Endothelial cell of umbilical vein (primary cell): ENCODE measurements at regions not wholly inside any gene's neighbourhood (a gene's known extent, or its start where the extent isn't known, plus 50 kb on each side); places are given as distances from the start of the nearest gene placed in this dataset.

Experiments used
- BruUV-seq: library from RNA; stranded (reverse); fragments of 400-500 nt; replicated peaks from 2 replicates; lab custom pipeline; 2021; lab: Mats Ljungman, UMichigan
- CTCF ChIA-PET: fragments of 300-600, 350-600 bp; sonication (Branson Sonifier 250); formaldehyde crosslinking; loops from one replicate; lab custom pipeline; 2021; ENCODE audit warnings: antibody characterized with exemption, inconsistent platforms; lab: Charles Lee
- POLR2A ChIA-PET: fragments of 300-600, 350-600 bp; sonication (Branson Sonifier 250); formaldehyde crosslinking; loops from one replicate; lab custom pipeline; 2021; ENCODE audit warnings: antibody characterized with exemption, inconsistent platforms; lab: Charles Lee
- DNase-seq: peaks from one replicate; pipeline ENCODE4 v3.0.0-alpha.2; 2011; ENCODE audit warnings: low read depth, low spot score
- FAIRE-seq: peaks from 2 replicates; lab custom pipeline; 2011; peaks lifted over from hg19 to GRCh38; lab: Jason Lieb, UNC
- H2AFZ ChIP-seq: 2 replicates; pipeline ENCODE4 v1.6.0; 2012; ENCODE audit warnings: low read depth, low read length, control low read depth, inconsistent platforms
- H3K27ac ChIP-seq: 2 replicates; pipeline ENCODE4 v1.5.1; 2011; ENCODE audit warnings: low read depth, mild to moderate bottlenecking, control low read depth, low read length, moderate library complexity; ENCODE audit not compliant: insufficient read depth
- H3K27me3 ChIP-seq, 2 experiments: 2 replicates each; pipeline versions ENCODE4 v1.6.0 to v1.6.1; 2011; ENCODE audit warnings: low read length in 2 of 2, mixed read lengths in 1 of 2; ENCODE audit not compliant: control insufficient read depth in 2 of 2, insufficient read depth in 2 of 2
- H3K36me3 ChIP-seq, 2 experiments: 2 replicates in 1 of 2; 3 replicates in 1 of 2; pipeline ENCODE4 v1.5.1; 2011; ENCODE audit warnings: low read length in 2 of 2, mild to moderate bottlenecking in 1 of 2, moderate library complexity in 1 of 2; ENCODE audit not compliant: control insufficient read depth in 2 of 2, insufficient read depth in 2 of 2; ENCODE audit errors: extremely low read depth in 1 of 2
- H3K4me1 ChIP-seq: 3 replicates; pipeline ENCODE4 v1.5.1; 2011; ENCODE audit warnings: mild to moderate bottlenecking, low read length; ENCODE audit not compliant: control insufficient read depth, insufficient read depth; ENCODE audit errors: extremely low read depth
- H3K4me2 ChIP-seq: 2 replicates; pipeline ENCODE4 v1.6.1; 2011; ENCODE audit warnings: low read length, control low read depth, mixed read lengths; ENCODE audit not compliant: insufficient read depth
- H3K4me3 ChIP-seq, 3 experiments: fragments of 200-600 bp in 1 of 3; sonication (generic), shearing (Covaris generic) in 1 of 3; replicated peaks in 1 of 3; 2 replicates each; pipeline ENCODE4 v1.5.1; 2011 to 2016; ENCODE audit warnings: control low read depth in 3 of 3, low read length in 3 of 3, mild to moderate bottlenecking in 2 of 3, inconsistent platforms in 1 of 3, low read depth in 1 of 3, moderate library complexity in 1 of 3; ENCODE audit not compliant: insufficient read depth in 1 of 3
- H3K79me2 ChIP-seq: 2 replicates; pipeline ENCODE4 v1.6.0; 2012; ENCODE audit warnings: low read length, inconsistent platforms; ENCODE audit not compliant: control insufficient read depth, insufficient read depth
- H3K9ac ChIP-seq: replicated peaks from 2 replicates; pipeline ENCODE3; 2011; ENCODE audit warnings: low read length, control low read depth; ENCODE audit not compliant: insufficient read depth; ENCODE audit errors: extremely low read depth
- H3K9me1 ChIP-seq: replicated peaks from 3 replicates; pipeline ENCODE4 v1.6.0; 2011; ENCODE audit warnings: mild to moderate bottlenecking, low read length; ENCODE audit not compliant: control insufficient read depth, insufficient read depth; ENCODE audit errors: extremely low read depth
- H3K9me3 ChIP-seq: replicated peaks from 2 replicates; pipeline ENCODE4 v1.5.1; 2012; ENCODE audit warnings: low read length, inconsistent platforms; ENCODE audit not compliant: control insufficient read depth, insufficient read depth
- H4K20me1 ChIP-seq: replicated peaks from 2 replicates; pipeline ENCODE3; 2011; ENCODE audit warnings: mild to moderate bottlenecking, low read length; ENCODE audit not compliant: control insufficient read depth, insufficient read depth; ENCODE audit errors: extremely low read depth
- CTCF ChIP-seq, 2 donors: IDR thresholded peaks; 1 replicate in 1 of 2; 2 replicates in 1 of 2; pipeline ENCODE4 v1.5.1; 2011; ENCODE audit warnings: low read length in 2 of 2, mild to moderate bottlenecking in 2 of 2, moderate library complexity in 2 of 2, control low read depth in 1 of 2, inconsistent platforms in 1 of 2, low read depth in 1 of 2; ENCODE audit not compliant: insufficient read depth in 1 of 2; ENCODE audit errors: extremely low read depth in 1 of 2
- EZH2 ChIP-seq: IDR thresholded peaks from 2 replicates; pipeline ENCODE4 v1.6.1; 2012; ENCODE audit warnings: borderline replicate concordance, low read depth, mild to moderate bottlenecking, moderate library complexity, low read length, inconsistent platforms; ENCODE audit not compliant: severe bottlenecking
- FOS ChIP-seq: IDR thresholded peaks from 2 replicates; pipeline ENCODE4 v1.6.1; 2011; ENCODE audit warnings: mild to moderate bottlenecking, low read length, moderate library complexity, borderline replicate concordance; ENCODE audit not compliant: insufficient read depth
- GATA2 ChIP-seq: IDR thresholded peaks from 2 replicates; pipeline ENCODE4 v1.7.0; 2011; ENCODE audit warnings: low read depth, mild to moderate bottlenecking, moderate library complexity, mixed read lengths, low read length; ENCODE audit not compliant: insufficient read length, insufficient read depth
- JUN ChIP-seq: IDR thresholded peaks from 2 replicates; pipeline ENCODE4 v1.6.1; 2011; ENCODE audit warnings: borderline replicate concordance, low read depth; ENCODE audit not compliant: insufficient read length, insufficient read depth
- MYC ChIP-seq: IDR thresholded peaks from one replicate; pipeline ENCODE4 v1.6.1; 2011; ENCODE audit warnings: mild to moderate bottlenecking, low read depth, low read length
- POLR2A ChIP-seq: IDR thresholded peaks from 2 replicates; pipeline ENCODE4 v1.6.1; 2012; ENCODE audit warnings: low read depth, mild to moderate bottlenecking, control low read depth, low read length
- POLR2AphosphoS5 ChIP-seq: IDR thresholded peaks from 2 replicates; pipeline ENCODE4 v1.6.1; 2012; ENCODE audit warnings: low read depth, mild to moderate bottlenecking, control low read depth, low read length, moderate library complexity; ENCODE audit not compliant: insufficient read depth
- dilution Hi-C: fragments of 300-500 bp; cut with MboI; formaldehyde crosslinking; loops from one replicate; pipeline ENCODE4 v1.15.0; 2019; ENCODE audit warnings: low sequenced_read_pairs; ENCODE audit not compliant: extremely low pct_ligation_motif_present
- intact Hi-C: fragments of 100-400 bp; cut with micrococcal nuclease; formaldehyde crosslinking; loops from one replicate; pipeline ENCODE4 v1.10.0; 2022
- TF ChIP-seq, protein P1 (sequence below): IDR thresholded peaks from 2 replicates; pipeline ENCODE4 v1.6.1; 2011; ENCODE audit not compliant: insufficient read depth, insufficient read length

DNA sequence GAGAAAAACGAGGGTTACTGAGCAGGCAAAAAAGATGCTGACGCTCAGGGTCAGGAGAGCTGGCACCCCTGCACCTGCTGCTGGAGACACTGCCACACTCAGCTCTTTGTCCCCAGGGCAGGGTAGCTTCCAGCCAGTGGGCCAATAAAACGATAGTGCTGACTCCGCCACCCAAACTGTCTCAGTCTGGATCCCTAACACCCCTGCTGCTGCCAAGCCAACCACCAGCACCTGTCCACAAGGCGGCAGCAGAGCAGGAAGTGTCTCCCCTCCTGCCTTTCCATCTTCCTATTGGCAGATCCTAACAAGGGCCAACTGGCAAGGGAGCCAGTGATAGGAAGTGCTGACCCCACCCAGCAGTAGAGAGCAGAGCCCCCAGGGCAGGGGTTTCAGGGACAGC lies 531.5 kb upstream of the SALL3 start:
- no peak overlapping the region for H2AFZ ChIP-seq

More for the DNA sequence above, 531.5 kb upstream of the SALL3 start:
- Histone ChIP-seq H3K4me3 (no peak overlapping the region), H3K9me1 (no peaks in the 10 kb centered on the region), H3K9ac (no peak overlapping the region), H3K9me3 (peaks cover 5% of the 10 kb centered on the region), H3K36me3 (no peaks in the 10 kb centered on the region), H3K27me3 (no peaks in the 10 kb centered on the region), H3K27ac (no peak overlapping the region), H3K4me1 (no peaks in the 10 kb centered on the region), H4K20me1 (no peaks in the 10 kb centered on the region), H3K4me2 (no peak overlapping the region), H3K79me2 (no peaks in the 10 kb centered on the region)
- no TSS peak for BruUV-seq
- dilution Hi-C loops (no loop called here), intact Hi-C loops (no loop called here)
- POLR2A ChIA-PET, result no interaction called here
- TF ChIP-seq POLR2AphosphoS5 (no peak), GATA2 (no peak), CTCF (IDR thresholded peaks at IDR 0.05; ENCODE audit: extremely low read depth in 1 of 2, insufficient read depth in 1 of 2, low read depth in 1 of 2, low read length in 2 of 2) (no peak), POLR2A (no peak), JUN (no peak), EZH2 (no peak), MYC (no peak), FOS (no peak)
- TF ChIP-seq, protein P1, sequence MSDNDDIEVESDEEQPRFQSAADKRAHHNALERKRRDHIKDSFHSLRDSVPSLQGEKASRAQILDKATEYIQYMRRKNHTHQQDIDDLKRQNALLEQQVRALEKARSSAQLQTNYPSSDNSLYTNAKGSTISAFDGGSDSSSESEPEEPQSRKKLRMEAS, result no peak
- DNase-seq (no peak), FAIRE-seq (no peak)
- CTCF ChIA-PET, result no interaction called here
